Heart left ventricle (tissue), 13 donors: ENCODE measurements at regions not wholly inside any gene's neighbourhood (a gene's known extent, or its start where the extent isn't known, plus 50 kb on each side); places are given as distances from the start of the nearest gene placed in this dataset.

Experiments
- CTCF ChIP-seq, 12 donors: fragments of 200-600 bp; sonication (generic) in 4 of 12; IDR thresholded peaks; one replicate each; pipeline versions ENCODE4 v1.5.0 to v1.8.0; 2018 to 2022; ENCODE audit warnings: antibody characterized with exemption in 12 of 12, mild to moderate bottlenecking in 5 of 12
- POLR2A ChIP-seq, 2 donors: fragments of 450-650 bp; IDR thresholded peaks; one replicate each; pipeline ENCODE4 v1.6.1; 2017; ENCODE audit warnings: antibody characterized with exemption in 2 of 2, mild to moderate bottlenecking in 2 of 2, moderate library complexity in 2 of 2
- donor health status: ischemic (EF 13 %, LVEDD 7.1; RV severe dilation, severe dysfunction).
- donor health status: DM: no; HTN: yes; CAD: no.
- donor health status: DM: no; HTN: no; CAD: no.
- donor health status: ischemic (EF 25% LVEDD 6.9; RV normal size, moderate dysfunction).
- donor health status: ischemic (EF 25% LVEDD 5.7; RV mildly dilated, moderate dysfunction).
- donor health status: ischemic (EF 35%, LVEDD 5.7; RV mildly dilated, moderate dysfunction).
- donor health status: nonischemic (EF 11% LVEDD 7.7; RV severe dilation, severe dysfunction).
- donor health status: DM: yes; HTN: yes; CAD: no.
- donor health status: PGD.
- donor health status: ischemic (EF 29% LVEDD 5.4; RV normal size, mild dysfunction).
- donor health status: nonischemic (EF 23%, LVEDD 6.1; RV moderate dilation, normal function).

- TF ChIP-seq CTCF (IDR thresholded peaks at IDR 0.05), result no peak
- no peak for TF ChIP-seq POLR2A (IDR thresholded peaks at IDR 0.05)
Measured at GRCh38 chr10:22150842-22151241, 67.0 kb downstream of the EBLN1 start.
